ENCODE measurements at regions not wholly inside any gene's neighbourhood (a gene's known extent, or its start where the extent isn't known, plus 50 kb on each side); places are given as distances from the start of the nearest gene placed in this dataset.

- no peak for TF ChIP-seq POLR2AphosphoS5 (IDR thresholded peaks at IDR 0.05)
- TF ChIP-seq CTCF (IDR thresholded peaks at IDR 0.05): no peak
Observed at GRCh38 chr6:167396659-167397490, 72.0 kb downstream of the TTLL2 start.
